ENCODE measurements at regions not wholly inside any gene's neighbourhood (a gene's known extent, or its start where the extent isn't known, plus 50 kb on each side); places are given as distances from the start of the nearest gene placed in this dataset.

DNA sequence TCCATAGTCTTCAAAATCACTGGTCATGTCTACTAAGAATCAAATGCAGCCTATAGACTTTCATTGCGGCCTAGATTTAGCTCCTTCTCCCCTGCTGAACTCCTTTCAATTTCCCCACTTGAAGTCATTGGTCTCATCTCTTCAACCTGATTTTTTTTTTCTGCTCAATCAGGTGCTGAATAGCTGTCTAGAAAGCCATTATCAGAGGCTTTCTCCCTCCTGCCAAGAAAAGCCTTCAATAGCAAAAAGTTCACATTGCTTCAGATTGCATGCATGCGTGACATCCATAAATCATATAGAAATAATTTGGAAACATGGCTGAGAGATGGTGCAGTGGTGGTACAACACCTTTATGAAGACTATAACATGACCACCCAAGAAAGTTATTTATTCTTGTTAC is 316.2 kb downstream of the PLK2 start:
- no peak for DNase-seq

GRCh38 chr5:58143181-58143580 is 316.7 kb downstream of the PLK2 start:
- DNase-seq = no peak

GRCh38 chr5:58138791-58139190 is 321.1 kb downstream of the PLK2 start:
- no peak for DNase-seq

- DNase-seq = no peak
Observed at GRCh38 chr5:58136406-58136805, 323.5 kb downstream of the PLK2 start.

- no peak for DNase-seq
Observed at GRCh38 chr5:58135571-58136335, 324.1 kb downstream of the PLK2 start.

GRCh38 chr5:58133631-58134296 is 326.1 kb downstream of the PLK2 start:
- DNase-seq = no peak

DNA sequence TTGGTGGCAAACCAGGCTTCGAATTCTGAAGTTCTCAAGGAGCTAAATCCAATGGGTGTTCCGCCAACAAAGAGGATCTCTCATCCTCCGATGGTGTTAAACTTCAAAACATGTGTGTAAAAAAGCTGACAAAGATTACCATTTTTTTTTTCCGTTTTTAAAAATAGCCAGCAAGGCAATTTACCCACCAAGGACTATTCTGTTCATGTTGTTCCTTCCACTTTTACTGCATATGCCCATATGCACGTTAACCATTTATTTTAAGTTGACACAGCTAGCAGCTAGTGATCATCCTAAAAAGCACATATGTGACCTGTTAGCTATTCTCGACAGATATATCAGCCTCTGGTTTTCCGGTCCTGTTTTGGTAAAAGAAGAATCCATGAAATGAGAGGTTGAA is 326.7 kb downstream of the PLK2 start:
- DNase-seq = no peak

GRCh38 chr5:58127255-58128220 is 332.3 kb downstream of the PLK2 start:
- DNase-seq = no peak

GRCh38 chr5:58123501-58123900 is 336.4 kb downstream of the PLK2 start:
- DNase-seq = no peak

GRCh38 chr5:58122848-58123392 is 337.0 kb downstream of the PLK2 start:
- no peak for DNase-seq

DNA sequence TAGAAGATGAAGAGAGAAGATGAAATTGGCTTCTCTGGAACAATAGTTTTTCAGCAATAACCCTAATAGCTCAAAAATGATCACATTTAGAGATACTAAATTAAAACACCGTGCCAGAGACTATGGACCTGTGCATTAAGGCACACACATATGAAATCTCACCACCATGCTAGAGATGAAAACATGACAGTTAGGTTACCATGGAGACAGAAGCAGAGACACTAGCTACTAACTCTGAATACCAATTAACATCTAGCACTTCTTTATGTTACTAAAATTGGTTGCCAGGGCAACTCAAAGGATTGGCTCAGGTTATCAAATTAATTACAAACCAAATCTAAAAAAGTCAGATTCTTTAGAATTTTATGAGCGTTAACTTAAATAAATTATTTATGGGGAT is 337.7 kb downstream of the PLK2 start:
- DNase-seq = no peak

DNA sequence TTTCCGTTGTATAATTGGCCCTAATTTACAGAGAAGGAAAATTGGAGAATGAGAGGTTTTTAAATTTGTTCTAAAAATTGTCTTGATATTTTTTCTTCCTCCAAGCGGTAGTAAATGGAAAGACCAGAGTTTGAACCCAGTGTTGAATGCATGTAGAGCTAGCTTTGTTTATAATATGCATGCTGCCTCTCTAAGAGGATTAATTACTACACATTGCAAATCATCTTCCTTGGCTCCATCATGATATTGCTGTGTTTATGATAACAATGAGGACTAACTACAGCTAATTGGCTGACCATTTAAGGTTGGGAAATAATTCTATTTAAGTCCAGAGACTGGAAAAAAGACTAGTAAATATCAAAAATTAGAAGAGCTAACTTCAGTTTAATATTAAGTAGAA is 338.5 kb downstream of the PLK2 start:
- DNase-seq = no peak

DNA sequence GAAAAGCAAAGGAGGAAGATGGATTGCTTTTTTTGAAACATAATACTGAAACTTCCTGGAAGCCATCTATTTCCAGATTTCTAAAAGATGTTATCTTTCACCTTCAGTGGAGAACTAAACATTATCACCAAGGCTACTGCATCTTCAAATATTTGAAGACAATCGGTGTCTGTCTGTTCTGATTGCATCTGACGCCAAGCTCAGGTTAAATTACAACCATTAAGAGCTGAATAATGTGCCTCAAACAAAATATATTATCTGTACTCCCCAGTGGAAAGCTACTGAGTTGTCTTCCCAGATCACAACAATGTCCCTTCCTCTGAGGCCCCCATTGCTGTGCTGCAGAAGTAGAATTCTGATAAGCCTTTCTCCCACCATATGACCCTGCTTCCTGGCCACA is 342.3 kb downstream of the PLK2 start:
- no peak for DNase-seq

- no peak for DNase-seq
Observed at GRCh38 chr5:58116346-58116745, 343.5 kb downstream of the PLK2 start.

DNA sequence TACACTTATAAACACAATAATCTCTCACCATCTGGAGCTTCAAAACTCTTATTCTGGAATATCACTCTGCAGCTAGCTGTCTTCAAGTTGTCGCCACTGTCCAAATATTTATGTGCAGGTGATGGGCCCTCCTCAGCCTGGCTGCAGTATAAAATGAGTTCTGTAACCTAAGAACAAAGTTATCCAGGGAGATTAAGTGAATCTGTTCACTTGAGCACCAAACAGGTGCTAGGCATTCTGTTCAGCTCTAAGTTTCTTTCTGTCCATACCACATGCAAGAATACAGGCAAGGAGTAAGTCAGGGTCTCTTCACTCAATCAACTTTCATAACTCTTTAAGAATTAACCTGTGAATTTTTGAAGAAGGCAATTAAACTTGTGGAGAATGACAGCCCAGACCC is 344.1 kb downstream of the PLK2 start:
- DNase-seq = no peak

- DNase-seq = no peak
Observed at GRCh38 chr5:58114324-58114723, 345.6 kb downstream of the PLK2 start.

GRCh38 chr5:58113172-58113571 is 346.7 kb downstream of the PLK2 start:
- DNase-seq = no peak

DNA sequence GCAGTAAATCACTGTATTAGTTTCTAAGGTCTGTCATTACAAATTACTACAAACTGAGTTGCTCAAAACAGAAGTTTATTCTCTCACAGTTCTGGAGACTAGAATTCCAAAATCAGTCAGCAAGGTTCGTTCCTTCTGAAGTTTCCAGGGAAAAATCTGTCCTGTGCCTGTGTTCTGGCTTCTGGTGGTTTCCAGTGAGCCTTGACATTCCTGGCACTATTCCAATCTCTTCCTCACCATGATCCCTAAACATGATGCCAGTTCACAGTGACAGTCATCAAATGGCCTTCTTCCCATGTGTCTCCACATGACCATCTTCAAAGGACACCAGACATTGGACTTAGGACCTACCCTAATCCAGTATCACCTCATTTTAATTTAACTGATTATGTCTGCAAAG is 351.4 kb downstream of the PLK2 start:
- no peak for DNase-seq

- no peak for DNase-seq
Observed at GRCh38 chr5:58107704-58108103, 352.2 kb downstream of the PLK2 start.

GRCh38 chr5:58106754-58107410 is 353.0 kb downstream of the PLK2 start:
- DNase-seq = no peak

- no peak for DNase-seq
Observed at GRCh38 chr5:58105836-58106235, 354.1 kb downstream of the PLK2 start.

GRCh38 chr5:58099257-58099656 is 360.6 kb downstream of the PLK2 start:
- no peak for DNase-seq

DNA sequence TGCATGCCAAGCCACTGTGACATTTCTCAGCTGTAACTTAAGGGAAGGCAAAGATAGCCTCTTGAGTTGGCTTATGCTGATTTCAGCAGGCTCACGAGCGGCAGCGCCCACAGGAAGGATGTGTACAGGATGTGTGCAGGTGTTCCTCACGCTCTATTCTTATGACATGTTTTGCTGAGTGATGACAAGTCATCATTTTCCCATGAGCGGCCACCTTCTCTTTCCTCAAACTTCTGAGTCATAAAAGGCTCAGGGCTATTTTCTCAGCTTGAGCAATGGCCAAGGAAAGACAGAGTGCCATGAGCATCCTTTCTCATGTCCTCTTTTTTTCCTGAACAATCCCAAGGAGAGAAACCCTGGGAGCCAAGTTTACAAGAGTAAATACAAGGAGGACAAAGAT is 365.9 kb downstream of the PLK2 start:
- DNase-seq = no peak
